Body of pancreas (tissue), 4 donors: ENCODE measurements at regions not wholly inside any gene's neighbourhood (a gene's known extent, or its start where the extent isn't known, plus 50 kb on each side); places are given as distances from the start of the nearest gene placed in this dataset.

Experiments used
- ATAC-seq: fragments of 150-250 bp; one replicate; pipeline ENCODE4 v1.9.1; 2016
- DNase-seq, 4 donors: peaks; one replicate each; pipeline ENCODE4 v3.0.0-alpha.2; 2019
- H3K27ac ChIP-seq, 4 donors: fragments of 200-600 bp; sonication (generic); 1 replicate in 3 of 4; 2 replicates in 1 of 4; pipeline versions ENCODE4 v1.5.1 to v1.6.1; 2016 to 2019; ENCODE audit warnings: mild to moderate bottlenecking in 1 of 4, mixed read lengths in 1 of 4, moderate library complexity in 1 of 4
- H3K27me3 ChIP-seq, 2 donors: fragments of 200-600 bp; sonication (generic); one replicate each; pipeline ENCODE4 v1.6.0; 2016; ENCODE audit warnings: mild to moderate bottlenecking in 1 of 2
- H3K36me3 ChIP-seq, 2 donors: fragments of 200-600 bp; sonication (generic); replicated peaks in 1 of 2; 2 replicates each; pipeline ENCODE4 v1.5.1; 2016; ENCODE audit warnings: low read depth in 2 of 2; ENCODE audit not compliant: insufficient read depth in 1 of 2
- H3K4me1 ChIP-seq: fragments of 200-600 bp; sonication (generic); one replicate; pipeline ENCODE4 v1.6.0; 2016
- H3K4me3 ChIP-seq, 2 donors: fragments of 200-600 bp; sonication (generic); 1 replicate in 1 of 2; 2 replicates in 1 of 2; pipeline ENCODE4 v1.5.1; 2016 to 2019
- H3K9me3 ChIP-seq, 3 donors: fragments of 200-600 bp; sonication (generic); 1 replicate in 2 of 3; 2 replicates in 1 of 3; pipeline ENCODE4 v1.5.1; 2016
- POLR2A ChIP-seq, 3 donors: fragments of 450-650 bp; IDR thresholded peaks; one replicate each; pipeline ENCODE4 v1.6.1; 2016; ENCODE audit warnings: antibody characterized with exemption in 3 of 3, mild to moderate bottlenecking in 2 of 3
- WGBS, 2 donors: methylation state at CpG; one replicate each; pipeline ENCODE4 v1.1.5; 2017; 5-methylcytosine and 5-hydroxymethylcytosine counted together
- intact Hi-C: fragments of 100-400 bp; cut with DNase I; formaldehyde crosslinking; loops from one replicate; pipeline ENCODE4 v1.15.1; 2023
- TF ChIP-seq, protein P1 (sequence below), 7 experiments: fragments of 450-650 bp in 4 of 7; fragments of 200-600 bp in 3 of 7; sonication (generic) in 3 of 7; IDR thresholded peaks; one replicate each; pipeline ENCODE4 v1.5.1; 2016 to 2019; ENCODE audit warnings: antibody characterized with exemption in 7 of 7

DNA sequence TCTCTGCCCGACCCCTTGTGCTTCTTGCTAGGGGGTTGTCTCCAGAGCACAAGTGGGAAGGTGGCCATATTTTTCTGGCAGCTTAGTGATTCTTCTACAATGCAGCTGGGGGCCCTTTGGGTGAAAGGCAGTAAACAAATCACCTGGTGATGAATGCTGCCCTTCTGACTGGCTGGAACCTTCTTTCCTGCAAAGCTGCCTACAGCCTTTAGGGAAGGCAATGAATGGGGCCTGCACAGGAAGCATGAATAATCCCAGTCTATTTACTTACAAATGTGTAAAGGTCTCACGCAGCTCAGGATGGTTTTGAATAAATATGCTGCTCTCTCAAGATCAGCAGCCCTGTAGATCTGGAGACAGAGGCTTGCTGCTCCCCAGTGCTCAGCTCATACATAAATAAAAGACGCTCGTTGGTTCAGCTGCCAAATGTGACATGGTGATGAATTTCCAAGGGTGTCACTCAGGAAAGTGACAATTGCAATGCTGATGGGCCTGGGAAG is 289.2 kb downstream of the TDRD15 start:
- no peaks in the 10 kb centered on the region for H3K27me3 ChIP-seq
- DNase-seq: no peak
- WGBS, 2 donors: 45 to 47% methylated on average over 4 of the region's 4 CpGs
- no peak for ATAC-seq
- no peaks in the 10 kb centered on the region for H3K36me3 ChIP-seq
- H3K27ac ChIP-seq: no peak overlapping the region
- H3K9me3 ChIP-seq: no peaks in the 10 kb centered on the region
- no peak overlapping the region for H3K4me3 ChIP-seq
- no peak for TF ChIP-seq POLR2A (IDR thresholded peaks at IDR 0.05)
- TF ChIP-seq, protein P1, sequence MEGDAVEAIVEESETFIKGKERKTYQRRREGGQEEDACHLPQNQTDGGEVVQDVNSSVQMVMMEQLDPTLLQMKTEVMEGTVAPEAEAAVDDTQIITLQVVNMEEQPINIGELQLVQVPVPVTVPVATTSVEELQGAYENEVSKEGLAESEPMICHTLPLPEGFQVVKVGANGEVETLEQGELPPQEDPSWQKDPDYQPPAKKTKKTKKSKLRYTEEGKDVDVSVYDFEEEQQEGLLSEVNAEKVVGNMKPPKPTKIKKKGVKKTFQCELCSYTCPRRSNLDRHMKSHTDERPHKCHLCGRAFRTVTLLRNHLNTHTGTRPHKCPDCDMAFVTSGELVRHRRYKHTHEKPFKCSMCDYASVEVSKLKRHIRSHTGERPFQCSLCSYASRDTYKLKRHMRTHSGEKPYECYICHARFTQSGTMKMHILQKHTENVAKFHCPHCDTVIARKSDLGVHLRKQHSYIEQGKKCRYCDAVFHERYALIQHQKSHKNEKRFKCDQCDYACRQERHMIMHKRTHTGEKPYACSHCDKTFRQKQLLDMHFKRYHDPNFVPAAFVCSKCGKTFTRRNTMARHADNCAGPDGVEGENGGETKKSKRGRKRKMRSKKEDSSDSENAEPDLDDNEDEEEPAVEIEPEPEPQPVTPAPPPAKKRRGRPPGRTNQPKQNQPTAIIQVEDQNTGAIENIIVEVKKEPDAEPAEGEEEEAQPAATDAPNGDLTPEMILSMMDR (IDR thresholded peaks at IDR 0.05): no peak
- H3K4me1 ChIP-seq: no peaks in the 10 kb centered on the region
- intact Hi-C loops: no loop called here

DNA sequence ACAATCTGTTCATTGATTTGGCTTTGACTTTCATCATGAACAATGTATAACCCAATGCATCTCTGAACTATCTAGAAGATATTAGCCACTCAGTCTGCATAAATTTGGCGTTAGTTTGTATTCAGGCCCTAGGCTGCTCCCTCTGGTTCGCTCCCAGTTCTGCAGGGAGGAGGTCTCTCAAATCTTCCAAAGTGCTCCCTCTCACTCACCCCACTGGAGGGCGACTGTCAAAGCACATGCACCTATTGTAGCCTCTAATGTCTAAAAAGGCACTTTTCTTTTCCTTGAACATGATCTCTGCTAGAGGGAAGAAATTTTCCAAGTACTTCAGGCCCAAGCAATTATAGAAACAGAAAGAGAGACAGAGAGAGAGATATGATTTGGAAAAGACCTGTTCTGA is 291.5 kb downstream of the TDRD15 start:
- ATAC-seq (no peak), DNase-seq (no peak)
- no peaks in the 10 kb centered on the region for H3K27me3 ChIP-seq
- 53 to 66% methylated on average over 3 of the region's 3 CpGs for WGBS, 2 donors
- no peaks in the 10 kb centered on the region for H3K36me3 ChIP-seq
- no peak for TF ChIP-seq POLR2A (IDR thresholded peaks at IDR 0.05)
- TF ChIP-seq, protein P1 (IDR thresholded peaks at IDR 0.05): no peak
- H3K4me3 ChIP-seq: no peak overlapping the region
- intact Hi-C loops: no loop called here
- no peaks in the 10 kb centered on the region for H3K4me1 ChIP-seq
- no peak overlapping the region for H3K27ac ChIP-seq
- H3K9me3 ChIP-seq: no peaks in the 10 kb centered on the region

DNA sequence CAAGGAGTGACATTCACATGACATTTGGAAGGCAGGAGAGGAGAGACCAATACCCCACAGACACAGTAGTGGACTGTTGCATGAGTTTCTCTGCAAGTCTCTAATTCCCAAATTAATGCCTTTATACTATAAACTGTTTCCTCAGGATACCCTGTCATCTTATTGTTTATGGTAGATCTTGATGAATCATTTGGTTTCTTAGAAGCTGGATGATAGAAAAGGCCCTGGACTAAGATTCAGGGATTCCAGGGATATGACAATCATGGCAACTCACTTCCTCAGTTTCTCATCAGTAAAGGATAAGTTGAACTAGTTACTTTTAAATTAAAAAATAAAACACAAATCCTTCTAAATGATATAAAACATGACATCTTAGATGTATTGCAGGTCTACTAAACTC is 292.5 kb downstream of the TDRD15 start:
- Histone ChIP-seq H3K36me3 (no peaks in the 10 kb centered on the region), H3K27me3 (no peaks in the 10 kb centered on the region), H3K9me3 (no peaks in the 10 kb centered on the region), H3K27ac (no peak overlapping the region), H3K4me3 (no peak overlapping the region), H3K4me1 (no peaks in the 10 kb centered on the region)
- TF ChIP-seq, protein P1 (IDR thresholded peaks at IDR 0.05): no peak
- no peak for TF ChIP-seq POLR2A (IDR thresholded peaks at IDR 0.05)
- intact Hi-C loops: no loop called here
- no peak for ATAC-seq
- DNase-seq: no peak

DNA sequence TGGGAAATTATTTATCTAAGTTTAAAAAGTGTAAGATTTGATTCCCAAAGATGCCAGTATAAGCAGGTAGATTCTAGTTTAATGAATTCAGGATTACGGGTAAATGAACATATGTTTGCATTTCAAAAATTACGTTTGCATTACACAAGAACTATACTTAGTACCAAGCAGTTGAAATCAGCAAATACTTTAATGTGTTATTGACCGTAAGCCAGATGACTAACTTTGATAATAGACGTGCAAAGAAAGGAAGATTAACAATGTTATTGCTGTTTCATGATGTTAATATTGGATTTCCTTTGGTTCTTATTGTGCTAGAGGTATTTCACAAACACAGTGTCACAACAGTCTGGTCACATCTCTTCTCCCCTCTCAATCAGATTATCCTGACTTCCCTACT is 294.7 kb downstream of the TDRD15 start:
- TF ChIP-seq POLR2A (IDR thresholded peaks at IDR 0.05): no peak
- TF ChIP-seq, protein P1 (IDR thresholded peaks at IDR 0.05): no peak
- intact Hi-C loops: no loop called here
- no peaks in the 10 kb centered on the region for H3K4me1 ChIP-seq
- H3K27me3 ChIP-seq: no peaks in the 10 kb centered on the region
- no peak overlapping the region for H3K27ac ChIP-seq
- no peak overlapping the region for H3K4me3 ChIP-seq
- DNase-seq: no peak
- H3K36me3 ChIP-seq: no peaks in the 10 kb centered on the region
- no peak for ATAC-seq
- H3K9me3 ChIP-seq: no peaks in the 10 kb centered on the region
- WGBS, 2 donors: 16% methylated on average over 4 of the region's 4 CpGs

DNA sequence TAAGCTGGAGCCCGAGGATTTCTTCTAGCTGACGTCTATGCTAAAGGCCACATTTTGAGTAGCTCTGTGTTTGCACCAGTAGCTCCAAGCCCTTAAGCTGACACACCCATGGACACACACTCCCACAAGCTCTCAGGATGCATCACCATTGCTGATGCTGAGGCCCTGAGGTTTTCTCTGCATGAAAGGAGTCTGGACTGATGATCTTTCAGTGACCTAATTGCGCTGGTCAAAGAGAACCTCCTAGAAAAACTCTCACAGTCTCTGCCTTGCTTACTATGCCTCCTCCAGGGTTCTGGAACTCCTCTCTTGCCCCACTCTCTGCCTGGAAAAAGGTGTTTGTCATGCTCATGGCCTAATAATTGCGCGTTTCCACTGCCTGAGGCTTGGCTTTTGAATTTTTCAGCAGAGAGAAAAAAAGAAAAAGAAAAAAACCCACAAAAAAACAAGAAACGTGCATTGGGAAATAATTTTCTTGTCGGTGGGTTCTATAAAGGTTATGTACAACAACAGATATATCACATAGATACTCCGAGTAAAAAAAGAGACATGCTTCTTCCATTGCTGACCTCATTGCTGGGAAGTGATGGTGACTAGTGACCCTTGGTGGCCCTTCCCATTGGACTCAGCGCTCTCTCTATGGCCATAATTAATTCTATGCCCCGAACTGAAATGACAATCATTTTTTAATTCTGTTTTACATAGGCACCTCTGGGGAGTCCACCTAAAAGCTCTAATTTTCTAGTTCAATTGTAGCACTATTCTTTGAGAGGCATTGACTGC is 297.0 kb downstream of the TDRD15 start:
- H3K36me3 ChIP-seq: no peaks in the 10 kb centered on the region
- H3K4me1 ChIP-seq: no peaks in the 10 kb centered on the region
- H3K9me3 ChIP-seq: no peaks in the 10 kb centered on the region
- no peak overlapping the region for H3K4me3 ChIP-seq
- ATAC-seq (no peak), DNase-seq (no peak)
- intact Hi-C loops: no loop called here
- H3K27ac ChIP-seq: no peak overlapping the region
- TF ChIP-seq, protein P1 (IDR thresholded peaks at IDR 0.05): no peak
- no peak for TF ChIP-seq POLR2A (IDR thresholded peaks at IDR 0.05)
- whole genome bisulfite sequencing, 2 donors: 79 to 82% methylated on average over 10 of the region's 10 CpGs
- H3K27me3 ChIP-seq: no peaks in the 10 kb centered on the region
